NCI-H1417 treated with DMSO at 0.1 percent for 48 hours (cell line): ENCODE measurements at regions not wholly inside any gene's neighbourhood (a gene's known extent, or its start where the extent isn't known, plus 50 kb on each side); places are given as distances from the start of the nearest gene placed in this dataset.
"Not testable (repeated sequence)": the region's sequence is repeated elsewhere in the genome, so short reads cannot be mapped to it uniquely, and the experiment has no call there.

ENCODE experiments used
- DNase-seq: peaks from one replicate; lab custom pipeline; 2025; lab: John Stamatoyannopoulos, UW

DNA sequence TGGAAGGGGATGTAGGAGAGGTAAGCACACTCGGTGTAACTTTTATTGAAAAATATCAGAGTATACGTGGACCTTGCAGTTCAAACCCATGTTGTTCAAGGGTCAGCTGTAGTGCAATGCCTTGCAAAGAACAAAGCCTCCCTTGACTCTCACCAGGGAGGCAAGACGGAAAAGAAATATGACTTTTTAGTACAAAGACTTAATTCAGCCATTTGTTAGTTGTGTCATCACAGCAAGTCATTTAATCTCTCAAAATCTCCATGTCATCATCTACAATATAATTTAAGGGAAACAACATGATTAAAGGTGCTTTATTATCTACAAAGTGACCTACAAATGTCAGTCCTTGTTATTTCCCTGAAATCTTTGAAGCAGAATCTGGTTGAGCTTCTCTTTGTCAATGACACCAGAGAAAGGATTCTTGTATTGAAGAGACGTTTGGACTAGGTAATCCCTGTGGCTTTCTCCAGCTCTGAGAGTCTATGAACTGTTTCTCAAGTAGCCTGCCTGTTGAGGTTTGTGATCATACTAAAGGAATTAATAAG lies 502.8 kb downstream of the REEP3 start:
- DNase-seq: no peak

- no peak for DNase-seq
These were observed 512.5 kb downstream of the REEP3 start for GRCh38 chr10:64033711-64034110.

DNA sequence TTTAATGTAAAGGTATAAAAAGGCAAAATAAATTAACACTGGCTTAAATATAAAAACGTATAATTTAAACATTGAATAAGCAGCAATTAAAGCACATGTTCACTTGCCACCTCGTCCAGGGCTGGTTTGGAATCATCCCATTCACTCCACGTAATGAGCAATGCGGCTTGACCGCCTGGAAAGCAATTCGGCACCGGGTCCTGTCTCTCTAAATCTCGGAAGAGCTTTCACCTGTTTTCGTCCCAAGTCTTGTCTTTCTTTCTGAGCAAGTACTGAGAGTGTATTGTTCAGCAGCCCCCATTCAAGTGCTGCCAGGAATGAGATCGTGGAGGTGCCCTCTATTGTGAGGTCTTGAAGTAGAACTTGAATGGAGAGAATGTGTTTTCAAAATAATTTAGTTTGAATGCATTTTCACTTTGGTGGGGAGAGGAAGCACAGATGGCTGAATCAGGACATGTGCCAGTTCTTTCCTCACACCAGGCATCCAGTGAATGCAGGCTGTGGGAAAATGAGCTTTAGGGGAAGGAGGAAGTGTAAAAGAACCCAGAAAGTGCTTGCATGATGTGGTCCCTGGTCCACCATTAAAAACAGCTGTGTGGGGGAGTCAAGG lies 515.2 kb downstream of the REEP3 start:
- DNase-seq: no peak

- no peak for DNase-seq
These were observed 516.0 kb downstream of the REEP3 start for GRCh38 chr10:64037071-64037661.

DNA sequence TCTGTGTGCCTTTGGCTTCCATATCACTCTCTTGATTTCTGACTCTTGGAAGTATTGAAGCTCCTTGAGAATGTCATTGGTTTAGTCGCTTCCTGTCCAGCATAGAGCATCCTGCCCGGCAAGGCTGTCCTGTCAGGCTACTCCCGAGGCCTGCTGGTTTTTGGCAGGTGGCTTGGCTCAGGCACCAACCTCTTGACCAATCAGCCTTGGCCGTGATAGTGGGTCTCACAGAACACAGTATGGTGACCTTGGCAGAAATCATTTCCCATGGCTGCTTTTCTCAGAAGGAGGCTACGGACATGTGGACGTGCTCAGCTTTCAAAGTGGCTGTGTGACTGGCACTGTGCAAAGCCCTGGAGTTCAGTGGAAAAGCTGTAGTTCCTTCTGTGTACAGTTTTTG lies 516.9 kb downstream of the REEP3 start:
- no peak for DNase-seq

DNA sequence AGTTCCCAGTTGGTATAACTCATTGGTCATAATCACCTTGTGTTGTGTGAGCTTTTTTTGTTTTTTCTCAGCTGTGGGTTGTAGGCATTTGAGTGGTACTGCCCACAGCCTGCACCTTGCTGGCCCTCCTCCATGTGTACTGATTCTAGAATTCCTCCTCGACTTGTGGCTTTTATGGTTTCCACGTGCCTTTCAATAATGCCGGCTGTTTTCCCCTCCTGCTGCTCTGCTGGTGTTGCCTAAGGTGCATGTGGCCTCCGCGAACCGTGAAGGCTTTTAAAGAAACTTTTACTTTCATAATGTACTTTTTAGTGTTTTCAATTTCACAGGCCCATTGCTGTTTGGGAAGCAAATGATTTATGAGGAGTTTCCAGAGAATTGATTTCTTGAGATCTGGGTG lies 518.0 kb downstream of the REEP3 start:
- no peak for DNase-seq

GRCh38 chr10:64040781-64041180 lies 519.6 kb downstream of the REEP3 start:
- no peak for DNase-seq

- DNase-seq: no peak
These were observed 520.2 kb downstream of the REEP3 start for GRCh38 chr10:64041185-64041988.

- no peak for DNase-seq
These were observed 520.8 kb downstream of the REEP3 start for GRCh38 chr10:64041989-64042490.

- DNase-seq: no peak
These were observed 522.9 kb downstream of the REEP3 start for GRCh38 chr10:64044098-64044497.

GRCh38 chr10:64044957-64045632 lies 523.9 kb downstream of the REEP3 start:
- DNase-seq: not testable (repeated sequence)

DNA sequence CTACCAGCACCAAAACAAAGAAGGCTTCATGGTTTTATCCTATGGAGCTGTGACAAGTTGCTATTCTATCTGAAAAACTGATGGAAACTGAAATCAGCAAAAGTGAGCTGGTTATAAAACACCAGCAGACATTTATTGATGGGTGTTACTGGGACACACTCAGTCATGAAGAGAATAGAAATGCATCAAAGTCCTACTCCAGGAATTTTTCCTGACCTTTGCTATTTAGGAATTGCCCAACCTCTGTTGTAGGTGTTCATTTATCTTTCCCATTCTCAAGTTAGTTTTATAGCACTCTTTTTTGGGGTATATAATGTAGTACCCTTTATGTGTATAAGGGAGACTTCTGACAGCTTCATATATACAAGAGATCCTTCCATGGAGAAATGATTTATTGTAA lies 533.2 kb downstream of the REEP3 start:
- DNase-seq: no peak

- DNase-seq: no peak
These were observed 538.7 kb downstream of the REEP3 start for GRCh38 chr10:64059884-64060283.

DNA sequence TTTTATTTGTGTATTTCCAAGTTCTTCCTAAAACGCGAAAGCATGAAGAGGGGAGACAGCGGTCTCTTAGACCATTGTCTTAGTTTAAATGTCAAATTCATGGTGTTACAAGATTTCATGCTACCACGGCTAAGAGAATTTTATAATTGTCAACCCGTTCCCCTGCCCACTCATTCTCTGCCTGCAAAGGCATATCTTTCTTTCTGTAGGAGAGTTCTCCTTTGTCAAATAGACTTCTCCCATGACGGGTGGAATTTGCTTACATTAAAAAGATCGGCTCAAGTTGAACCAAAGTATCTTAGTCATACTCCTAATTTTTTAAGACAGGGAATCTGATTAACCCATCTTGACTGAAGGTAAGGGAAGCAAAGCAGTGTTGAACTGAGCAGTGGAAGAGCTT lies 539.2 kb downstream of the REEP3 start:
- DNase-seq: no peak

- no peak for DNase-seq
These were observed 541.6 kb downstream of the REEP3 start for GRCh38 chr10:64062793-64063192.

GRCh38 chr10:64067009-64067606 lies 545.9 kb downstream of the REEP3 start:
- DNase-seq: no peak

DNA sequence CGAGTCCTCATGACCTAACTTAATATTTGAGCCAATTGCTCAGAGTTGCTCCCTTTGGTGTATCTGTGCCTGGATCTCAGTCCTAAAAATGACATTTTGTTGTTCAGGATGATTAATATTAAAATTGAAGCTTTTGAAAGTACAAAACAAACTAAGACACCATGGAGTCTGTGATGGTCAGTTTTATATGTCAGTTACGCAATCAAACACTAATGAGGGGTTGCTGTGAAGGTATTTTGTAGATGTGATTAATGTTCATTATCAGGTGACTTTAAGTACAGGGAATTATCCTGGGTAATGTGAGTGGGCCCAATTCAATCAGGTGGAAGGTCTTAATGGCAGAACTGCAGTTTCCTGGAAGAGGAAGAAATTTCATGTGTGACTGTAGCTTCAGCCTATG lies 546.7 kb downstream of the REEP3 start:
- DNase-seq: no peak

DNA sequence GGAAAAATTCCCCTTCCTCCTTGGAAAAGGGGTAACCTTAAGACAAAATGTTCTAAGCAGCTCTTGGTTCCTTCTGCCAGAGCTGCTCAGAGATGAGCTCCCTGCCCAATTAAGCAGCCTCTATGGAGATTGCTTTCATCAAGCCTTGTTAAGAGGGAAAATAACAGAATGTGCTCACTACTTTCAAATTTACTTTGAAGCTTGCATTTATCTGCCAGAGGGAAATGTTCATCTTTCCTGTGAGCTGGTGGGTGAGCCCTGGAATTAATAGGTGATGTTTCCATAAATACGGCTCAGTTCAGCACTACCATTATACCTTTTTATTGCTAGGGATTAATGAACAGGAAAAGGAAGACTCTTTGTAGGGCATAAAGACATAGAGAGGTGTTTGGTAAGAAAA lies 549.0 kb downstream of the REEP3 start:
- no peak for DNase-seq

GRCh38 chr10:64071218-64071617 lies 550.0 kb downstream of the REEP3 start:
- no peak for DNase-seq

DNA sequence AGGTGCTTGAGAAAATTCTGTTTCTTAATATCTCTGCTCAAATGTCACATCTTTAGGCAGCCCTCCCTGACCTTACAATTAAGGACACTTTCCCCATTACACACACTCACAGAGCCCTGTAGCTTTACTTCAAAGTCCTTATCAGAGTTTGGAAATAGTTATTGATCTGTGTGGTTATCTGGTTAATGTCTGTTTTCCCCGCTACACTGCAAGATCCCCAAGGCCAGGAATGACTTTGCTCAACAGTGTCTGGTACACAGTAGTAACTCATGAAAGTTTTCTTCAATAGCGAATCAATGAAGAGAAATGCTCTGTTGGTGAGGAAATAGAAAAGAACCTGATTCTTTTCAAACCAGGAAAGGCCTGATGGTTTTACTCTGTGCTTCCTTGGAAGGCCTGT lies 554.4 kb downstream of the REEP3 start:
- DNase-seq: no peak

DNA sequence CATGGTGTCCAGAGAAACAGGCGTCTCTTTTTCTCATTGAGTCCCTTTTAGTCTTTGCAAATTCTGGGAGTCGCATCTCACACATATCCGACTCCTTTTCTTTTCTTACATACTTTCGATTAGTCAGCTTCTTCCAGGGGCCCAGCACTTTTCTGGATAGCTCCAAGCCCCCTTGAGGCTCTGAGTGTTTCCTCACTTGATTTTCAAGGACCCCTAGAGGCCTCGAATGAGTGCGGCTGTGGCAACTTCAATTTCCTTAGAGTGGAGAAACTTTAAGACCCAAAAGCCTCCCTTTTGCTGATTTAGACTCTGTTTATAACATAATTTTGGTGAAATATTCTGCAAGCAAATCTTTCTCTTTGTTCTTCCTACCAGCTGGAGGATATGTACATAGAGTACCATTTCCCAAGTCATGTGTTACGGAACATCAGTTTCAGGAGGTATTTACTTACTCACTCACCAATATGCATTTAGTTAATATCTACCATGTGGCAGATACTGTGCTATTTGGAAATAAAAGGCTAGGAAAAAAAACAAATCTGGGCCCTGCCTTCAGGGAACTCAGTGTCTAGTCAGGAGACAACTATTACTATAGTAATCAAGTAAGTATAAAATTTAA lies 555.2 kb downstream of the REEP3 start:
- no peak for DNase-seq
